ENCODE measurements at regions not wholly inside any gene's neighbourhood (a gene's known extent, or its start where the extent isn't known, plus 50 kb on each side); places are given as distances from the start of the nearest gene placed in this dataset.
"Not testable (repeated sequence)": the region's sequence is repeated elsewhere in the genome, so short reads cannot be mapped to it uniquely, and the experiment has no call there.

DNA sequence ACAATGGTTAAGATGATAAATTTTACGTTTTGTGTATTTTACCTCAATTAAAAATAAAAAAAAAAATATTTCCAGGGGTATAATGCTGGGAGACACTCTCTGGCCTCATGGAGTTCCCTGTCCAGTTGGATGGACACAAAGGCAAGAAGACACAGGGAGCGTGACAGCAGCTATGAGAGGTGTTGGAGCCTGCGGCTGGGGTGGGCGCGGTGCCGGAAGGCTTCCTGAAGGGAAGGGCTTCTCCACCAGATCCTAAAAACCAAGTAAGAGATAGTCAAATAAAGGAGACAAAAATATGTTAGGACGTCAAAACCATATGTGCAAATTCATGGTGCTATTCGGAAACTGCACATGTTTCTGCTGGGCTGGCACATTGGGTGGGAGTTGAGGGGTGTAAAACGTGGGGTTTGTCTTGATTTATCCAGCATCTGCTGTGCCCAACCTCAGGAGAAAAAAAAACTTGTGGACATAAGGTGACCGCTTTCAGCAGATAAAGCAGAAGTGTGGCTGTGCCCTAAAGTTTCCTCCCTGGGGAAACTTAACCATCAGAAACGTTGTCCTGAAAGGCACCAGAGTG, 467.6 kb downstream of the RNF144A start:
- Histone ChIP-seq H3K36me3 (ENCODE audit: insufficient read depth, low read length) (no peaks in the 10 kb centered on the region), H3K27me3 (ENCODE audit: insufficient read depth, low read depth, low read length) (no peaks in the 10 kb centered on the region), H3F3A (ENCODE audit: insufficient read depth, low read length, poor library complexity, severe bottlenecking) (no peaks in the 10 kb centered on the region), H3K9me3 (ENCODE audit: low read length) (no peaks in the 10 kb centered on the region), H3K79me2 (replicated peaks; ENCODE audit: insufficient read depth, low read length) (no peaks in the 10 kb centered on the region), H3K9me2 (ENCODE audit: insufficient read depth, low read length) (no peaks in the 10 kb centered on the region), H3K27ac (ENCODE audit: low read length) (no peak overlapping the region), H3K4me3 (ENCODE audit: low read length) (no peak overlapping the region), H3K4me2 (ENCODE audit: low read length) (no peak overlapping the region), H4K20me1 (ENCODE audit: insufficient read depth) (no peaks in the 10 kb centered on the region), H2AFZ (ENCODE audit: low read depth, low read length) (no peak overlapping the region), H3K9ac (ENCODE audit: low read length) (no peak overlapping the region)
- TF ChIP-seq EZH2 (IDR thresholded peaks at IDR 0.05; ENCODE audit: borderline replicate concordance, insufficient read depth, low read length, poor library complexity, severe bottlenecking) (no peak), EP300 (conservative IDR thresholded peaks at IDR 0.05; ENCODE audit: poor library complexity, severe bottlenecking) (no peak), SMC3 (conservative IDR thresholded peaks at IDR 0.05; ENCODE audit: poor library complexity) (no peak), RAD21 (conservative IDR thresholded peaks at IDR 0.05) (no peak), MXI1 (conservative IDR thresholded peaks at IDR 0.05; ENCODE audit: poor library complexity, severe bottlenecking) (no peak), TAF1 (IDR thresholded peaks at IDR 0.05; ENCODE audit: low read depth) (no peak), POLR2AphosphoS5 (IDR thresholded peaks at IDR 0.05) (no peak)
- TF ChIP-seq, protein P1, sequence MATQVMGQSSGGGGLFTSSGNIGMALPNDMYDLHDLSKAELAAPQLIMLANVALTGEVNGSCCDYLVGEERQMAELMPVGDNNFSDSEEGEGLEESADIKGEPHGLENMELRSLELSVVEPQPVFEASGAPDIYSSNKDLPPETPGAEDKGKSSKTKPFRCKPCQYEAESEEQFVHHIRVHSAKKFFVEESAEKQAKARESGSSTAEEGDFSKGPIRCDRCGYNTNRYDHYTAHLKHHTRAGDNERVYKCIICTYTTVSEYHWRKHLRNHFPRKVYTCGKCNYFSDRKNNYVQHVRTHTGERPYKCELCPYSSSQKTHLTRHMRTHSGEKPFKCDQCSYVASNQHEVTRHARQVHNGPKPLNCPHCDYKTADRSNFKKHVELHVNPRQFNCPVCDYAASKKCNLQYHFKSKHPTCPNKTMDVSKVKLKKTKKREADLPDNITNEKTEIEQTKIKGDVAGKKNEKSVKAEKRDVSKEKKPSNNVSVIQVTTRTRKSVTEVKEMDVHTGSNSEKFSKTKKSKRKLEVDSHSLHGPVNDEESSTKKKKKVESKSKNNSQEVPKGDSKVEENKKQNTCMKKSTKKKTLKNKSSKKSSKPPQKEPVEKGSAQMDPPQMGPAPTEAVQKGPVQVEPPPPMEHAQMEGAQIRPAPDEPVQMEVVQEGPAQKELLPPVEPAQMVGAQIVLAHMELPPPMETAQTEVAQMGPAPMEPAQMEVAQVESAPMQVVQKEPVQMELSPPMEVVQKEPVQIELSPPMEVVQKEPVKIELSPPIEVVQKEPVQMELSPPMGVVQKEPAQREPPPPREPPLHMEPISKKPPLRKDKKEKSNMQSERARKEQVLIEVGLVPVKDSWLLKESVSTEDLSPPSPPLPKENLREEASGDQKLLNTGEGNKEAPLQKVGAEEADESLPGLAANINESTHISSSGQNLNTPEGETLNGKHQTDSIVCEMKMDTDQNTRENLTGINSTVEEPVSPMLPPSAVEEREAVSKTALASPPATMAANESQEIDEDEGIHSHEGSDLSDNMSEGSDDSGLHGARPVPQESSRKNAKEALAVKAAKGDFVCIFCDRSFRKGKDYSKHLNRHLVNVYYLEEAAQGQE (IDR thresholded peaks at IDR 0.05; ENCODE audit: borderline replicate concordance) = no peak
- TF ChIP-seq, protein P2, sequence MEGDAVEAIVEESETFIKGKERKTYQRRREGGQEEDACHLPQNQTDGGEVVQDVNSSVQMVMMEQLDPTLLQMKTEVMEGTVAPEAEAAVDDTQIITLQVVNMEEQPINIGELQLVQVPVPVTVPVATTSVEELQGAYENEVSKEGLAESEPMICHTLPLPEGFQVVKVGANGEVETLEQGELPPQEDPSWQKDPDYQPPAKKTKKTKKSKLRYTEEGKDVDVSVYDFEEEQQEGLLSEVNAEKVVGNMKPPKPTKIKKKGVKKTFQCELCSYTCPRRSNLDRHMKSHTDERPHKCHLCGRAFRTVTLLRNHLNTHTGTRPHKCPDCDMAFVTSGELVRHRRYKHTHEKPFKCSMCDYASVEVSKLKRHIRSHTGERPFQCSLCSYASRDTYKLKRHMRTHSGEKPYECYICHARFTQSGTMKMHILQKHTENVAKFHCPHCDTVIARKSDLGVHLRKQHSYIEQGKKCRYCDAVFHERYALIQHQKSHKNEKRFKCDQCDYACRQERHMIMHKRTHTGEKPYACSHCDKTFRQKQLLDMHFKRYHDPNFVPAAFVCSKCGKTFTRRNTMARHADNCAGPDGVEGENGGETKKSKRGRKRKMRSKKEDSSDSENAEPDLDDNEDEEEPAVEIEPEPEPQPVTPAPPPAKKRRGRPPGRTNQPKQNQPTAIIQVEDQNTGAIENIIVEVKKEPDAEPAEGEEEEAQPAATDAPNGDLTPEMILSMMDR (IDR thresholded peaks at IDR 0.05; ENCODE audit: poor library complexity, severe bottlenecking) = no peak

DNA sequence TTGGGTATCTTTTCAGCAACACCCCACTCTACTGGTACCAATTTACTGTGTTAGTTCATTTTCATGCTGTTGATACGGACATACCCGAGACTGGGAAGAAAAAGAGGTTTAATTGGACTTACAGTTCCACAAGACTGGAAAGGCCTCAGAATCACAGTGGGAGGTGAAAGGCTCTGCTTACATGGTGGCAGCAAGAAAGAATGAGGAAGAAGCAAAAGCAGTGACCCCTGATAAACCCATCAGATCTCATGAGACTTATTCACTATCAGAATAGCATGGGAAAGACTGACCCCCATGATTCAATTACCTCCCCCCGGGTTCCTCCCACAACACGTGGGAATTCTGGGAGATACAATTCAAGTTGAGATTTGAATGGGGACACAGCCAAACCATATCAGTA, 473.1 kb downstream of the RNF144A start:
- H3K9me2 ChIP-seq (ENCODE audit: insufficient read depth, low read length); H2AFZ ChIP-seq (ENCODE audit: low read depth, low read length); H3K9ac ChIP-seq (ENCODE audit: low read length); H3K79me2 ChIP-seq (replicated peaks; ENCODE audit: insufficient read depth, low read length); H3K9me3 ChIP-seq (ENCODE audit: low read length); H4K20me1 ChIP-seq (ENCODE audit: insufficient read depth); H3K4me2 ChIP-seq (ENCODE audit: low read length); H3K4me3 ChIP-seq (ENCODE audit: low read length); H3K27me3 ChIP-seq (ENCODE audit: insufficient read depth, low read depth, low read length); H3K27ac ChIP-seq (ENCODE audit: low read length); H3F3A ChIP-seq (ENCODE audit: insufficient read depth, low read length, poor library complexity, severe bottlenecking); H3K36me3 ChIP-seq (ENCODE audit: insufficient read depth, low read length): not testable (repeated sequence)

Measured in neural cell (in vitro differentiated cells).